ENCODE measurements at regions not wholly inside any gene's neighbourhood (a gene's known extent, or its start where the extent isn't known, plus 50 kb on each side); places are given as distances from the start of the nearest gene placed in this dataset.

DNA sequence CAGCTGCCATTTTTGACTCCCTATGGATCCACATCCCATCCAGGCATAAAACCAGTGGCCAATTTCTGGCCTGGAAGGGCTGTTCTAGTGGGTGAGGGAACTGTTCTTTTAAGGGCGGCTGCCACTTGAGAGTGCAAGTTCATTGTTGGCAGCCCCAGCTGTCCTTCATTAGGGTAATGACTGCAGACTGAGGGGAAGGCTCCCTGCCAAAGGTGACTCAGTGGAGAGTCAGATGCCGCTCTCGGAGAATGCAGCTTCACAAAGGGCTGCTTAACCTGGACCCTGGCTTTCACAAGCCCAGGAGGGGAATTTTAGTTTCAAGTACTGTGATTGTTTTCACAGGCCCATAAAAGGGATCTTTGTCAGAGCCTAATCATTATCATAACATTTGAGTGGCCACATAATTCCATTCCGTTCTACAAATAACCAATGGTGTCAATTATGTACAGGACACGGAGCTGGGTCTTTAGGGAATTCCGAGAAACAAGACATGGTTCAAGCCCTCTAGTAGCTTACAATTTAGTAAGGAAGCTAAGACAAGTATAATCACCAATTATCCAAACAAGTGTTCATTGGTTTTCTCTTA, 235.7 kb downstream of the CDCA7 start:
- H3K9me3 ChIP-seq (ENCODE audit: control insufficient read depth in 2 of 2, insufficient read depth in 1 of 2, low read depth in 1 of 2, low read length in 1 of 2) = peaks cover 0 to 6% of the 10 kb centered on the region in 2 donors
- no peaks in the 10 kb centered on the region for H3K4me1 ChIP-seq (ENCODE audit: control insufficient read depth in 2 of 2, insufficient read depth in 2 of 2, low read length in 1 of 2)
- WGBS, 2 donors = 38 to 54% methylated on average over 6 of the region's 6 CpGs
- no peak overlapping the region for H3K4me3 ChIP-seq (ENCODE audit: low read depth in 1 of 2, low read length in 2 of 2)
- peak overlapping the region; percentile 58 to 61 for H3K27ac ChIP-seq (ENCODE audit: low read depth in 2 of 2, low read length in 1 of 2)
- no peaks in the 10 kb centered on the region for H3K36me3 ChIP-seq (ENCODE audit: control insufficient read depth in 2 of 2, insufficient read depth in 2 of 2, low read length in 1 of 2)
- no peaks in the 10 kb centered on the region for H3K27me3 ChIP-seq (ENCODE audit: control insufficient read depth in 1 of 2, insufficient read depth in 2 of 2, low read length in 2 of 2)

DNA sequence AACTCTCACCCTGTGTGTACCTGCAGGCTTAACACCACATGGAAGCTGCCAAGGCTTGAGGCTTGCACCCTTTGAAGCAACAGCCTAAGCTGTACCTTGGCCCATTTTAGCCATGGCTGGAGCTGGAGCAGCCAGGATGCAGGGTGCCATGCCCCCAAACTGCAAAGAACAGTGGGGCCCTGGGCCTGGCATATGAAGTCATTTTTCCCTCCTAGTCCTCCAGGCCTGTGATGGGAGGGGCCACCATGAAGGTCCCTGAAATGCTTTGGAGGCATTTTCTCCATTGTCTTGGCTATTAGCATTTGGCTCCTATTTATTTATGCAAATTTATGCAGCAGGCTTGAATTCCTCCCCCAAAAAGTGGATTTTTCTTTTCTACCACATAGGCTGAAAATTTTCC, 238.4 kb downstream of the CDCA7 start:
- Histone ChIP-seq H3K36me3 (ENCODE audit: control insufficient read depth in 2 of 2, insufficient read depth in 2 of 2, low read length in 1 of 2) (no peaks in the 10 kb centered on the region), H3K4me1 (ENCODE audit: control insufficient read depth in 2 of 2, insufficient read depth in 2 of 2, low read length in 1 of 2) (no peaks in the 10 kb centered on the region)

DNA sequence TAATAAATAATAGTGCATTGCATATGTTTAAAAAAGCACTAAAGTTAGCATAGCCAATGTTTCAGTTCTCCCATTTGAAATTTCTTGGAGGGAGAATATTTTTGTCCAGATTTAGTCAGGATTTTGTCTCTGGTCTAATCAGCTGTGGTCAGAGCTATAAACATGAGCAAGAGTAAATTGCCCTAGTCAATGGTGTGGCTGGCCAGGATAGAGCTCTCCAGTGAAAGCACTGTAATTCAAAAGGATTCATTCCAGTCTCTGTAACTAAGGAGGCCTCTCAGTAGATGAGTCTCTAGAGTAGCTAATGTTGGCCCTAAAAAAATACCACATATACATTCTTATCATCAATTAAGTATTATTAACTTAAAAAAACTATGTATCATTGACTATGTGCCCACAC, 241.6 kb downstream of the CDCA7 start:
- H3K4me3 ChIP-seq (ENCODE audit: low read depth in 1 of 2, low read length in 2 of 2) = no peak overlapping the region
- H3K9me3 ChIP-seq (ENCODE audit: control insufficient read depth in 2 of 2, insufficient read depth in 1 of 2, low read depth in 1 of 2, low read length in 1 of 2) = peaks cover 0 to 6% of the 10 kb centered on the region in 2 donors
- H3K27ac ChIP-seq (ENCODE audit: low read depth in 2 of 2, low read length in 1 of 2) = no peak overlapping the region
- H3K36me3 ChIP-seq (ENCODE audit: control insufficient read depth in 2 of 2, insufficient read depth in 2 of 2, low read length in 1 of 2) = no peaks in the 10 kb centered on the region
- no peaks in the 10 kb centered on the region for H3K27me3 ChIP-seq (ENCODE audit: control insufficient read depth in 1 of 2, insufficient read depth in 2 of 2, low read length in 2 of 2)
- H3K4me1 ChIP-seq (ENCODE audit: control insufficient read depth in 2 of 2, insufficient read depth in 2 of 2, low read length in 1 of 2) = no peaks in the 10 kb centered on the region

More for the DNA sequence above, 238.4 kb downstream of the CDCA7 start:
- H3K4me3 ChIP-seq (ENCODE audit: low read depth in 1 of 2, low read length in 2 of 2) = no peak overlapping the region
- no peak overlapping the region for H3K27ac ChIP-seq (ENCODE audit: low read depth in 2 of 2, low read length in 1 of 2)
- H3K9me3 ChIP-seq (ENCODE audit: control insufficient read depth in 2 of 2, insufficient read depth in 1 of 2, low read depth in 1 of 2, low read length in 1 of 2) = peaks cover 0 to 6% of the 10 kb centered on the region in 2 donors
- no peaks in the 10 kb centered on the region for H3K27me3 ChIP-seq (ENCODE audit: control insufficient read depth in 1 of 2, insufficient read depth in 2 of 2, low read length in 2 of 2)

DNA sequence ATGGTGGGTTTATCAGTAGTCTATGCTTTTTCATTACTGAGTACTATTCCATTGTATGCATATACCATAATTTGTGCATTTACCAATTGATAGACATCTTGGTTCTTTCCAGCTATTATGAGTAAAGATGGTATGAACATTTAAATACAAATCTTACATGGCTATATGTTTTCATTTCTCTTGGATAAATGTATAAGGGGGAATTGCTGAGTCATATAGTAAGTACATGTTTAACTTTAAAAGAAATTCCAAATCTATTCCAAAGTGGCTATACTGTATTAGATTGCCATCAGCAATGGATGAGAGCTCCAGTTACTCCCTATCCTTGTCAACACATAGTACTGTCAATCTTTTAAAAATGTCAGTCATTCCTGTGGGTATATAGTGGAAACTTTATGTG, 243.9 kb downstream of the CDCA7 start:
- H3K4me3 ChIP-seq (ENCODE audit: low read depth in 1 of 2, low read length in 2 of 2) = no peak overlapping the region
- no peaks in the 10 kb centered on the region for H3K27me3 ChIP-seq (ENCODE audit: control insufficient read depth in 1 of 2, insufficient read depth in 2 of 2, low read length in 2 of 2)
- H3K4me1 ChIP-seq (ENCODE audit: control insufficient read depth in 2 of 2, insufficient read depth in 2 of 2, low read length in 1 of 2) = no peaks in the 10 kb centered on the region
- H3K9me3 ChIP-seq (ENCODE audit: control insufficient read depth in 2 of 2, insufficient read depth in 1 of 2, low read depth in 1 of 2, low read length in 1 of 2) = no peaks in the 10 kb centered on the region
- H3K36me3 ChIP-seq (ENCODE audit: control insufficient read depth in 2 of 2, insufficient read depth in 2 of 2, low read length in 1 of 2) = no peaks in the 10 kb centered on the region
- no peak overlapping the region for H3K27ac ChIP-seq (ENCODE audit: low read depth in 2 of 2, low read length in 1 of 2)

DNA sequence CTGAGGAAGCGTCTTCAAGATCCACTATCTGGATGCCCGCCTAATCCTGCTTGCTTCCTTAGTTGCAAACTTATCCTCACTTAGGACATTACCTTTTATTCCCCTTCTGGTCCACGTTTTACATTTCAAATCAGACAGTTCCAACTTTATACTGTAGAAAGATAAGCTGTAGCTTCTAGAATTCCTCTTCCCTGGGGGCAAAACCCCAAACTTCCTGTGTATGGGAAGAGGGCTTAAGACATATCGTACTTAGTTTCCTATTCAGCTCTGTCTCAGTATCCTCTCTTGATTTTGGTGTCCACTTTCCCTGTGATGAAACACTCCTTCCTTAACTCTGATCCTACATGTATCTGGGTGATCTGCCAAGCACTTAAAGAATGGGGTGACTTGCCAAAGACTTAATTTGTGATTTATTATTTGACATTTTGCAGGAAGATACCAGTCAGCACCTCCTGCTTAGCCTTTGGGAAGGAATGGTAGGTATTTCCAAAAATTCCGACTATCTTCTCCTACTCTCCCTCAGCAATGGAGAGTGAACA, 245.2 kb downstream of the CDCA7 start:
- 59 to 70% methylated on average over 5 of the region's 5 CpGs for WGBS, 2 donors
- no peaks in the 10 kb centered on the region for H3K36me3 ChIP-seq (ENCODE audit: control insufficient read depth in 2 of 2, insufficient read depth in 2 of 2, low read length in 1 of 2)
- no peak overlapping the region for H3K27ac ChIP-seq (ENCODE audit: low read depth in 2 of 2, low read length in 1 of 2)
- no peaks in the 10 kb centered on the region for H3K4me1 ChIP-seq (ENCODE audit: control insufficient read depth in 2 of 2, insufficient read depth in 2 of 2, low read length in 1 of 2)
- H3K9me3 ChIP-seq (ENCODE audit: control insufficient read depth in 2 of 2, insufficient read depth in 1 of 2, low read depth in 1 of 2, low read length in 1 of 2) = no peaks in the 10 kb centered on the region
- H3K4me3 ChIP-seq (ENCODE audit: low read depth in 1 of 2, low read length in 2 of 2) = no peak overlapping the region
- H3K27me3 ChIP-seq (ENCODE audit: control insufficient read depth in 1 of 2, insufficient read depth in 2 of 2, low read length in 2 of 2) = no peaks in the 10 kb centered on the region

DNA sequence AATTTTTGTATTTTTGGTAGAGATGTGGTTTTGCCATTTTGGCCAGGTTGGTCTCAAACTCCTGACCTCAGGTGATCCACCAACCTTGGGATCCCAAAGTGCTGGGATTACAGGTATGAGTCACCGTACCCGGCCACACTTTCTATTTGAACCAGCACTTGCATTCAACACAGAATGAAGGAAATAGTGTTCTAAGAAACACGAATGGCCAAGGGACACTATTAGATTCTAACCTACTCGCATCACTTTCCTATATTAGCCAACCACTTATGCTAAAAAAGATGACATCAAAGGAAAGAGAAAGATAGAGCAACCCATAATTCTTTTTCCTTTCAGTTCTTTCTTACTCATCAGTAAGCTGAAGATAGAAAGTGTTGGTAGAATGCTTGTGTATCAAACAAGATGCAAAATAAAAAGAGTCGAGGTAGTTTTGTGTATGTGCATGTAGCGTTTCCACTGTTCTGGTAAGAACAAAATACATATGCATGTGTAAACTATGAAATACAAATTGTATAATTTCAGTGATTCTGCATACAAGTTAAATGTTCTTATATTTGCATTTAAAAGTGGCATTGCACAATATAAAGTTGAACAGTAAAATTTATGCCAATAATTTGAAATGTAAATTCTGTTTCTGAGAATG, 247.6 kb downstream of the CDCA7 start:
- WGBS, 2 donors = 85 to 87% methylated on average over 6 of the region's 6 CpGs
- no peaks in the 10 kb centered on the region for H3K36me3 ChIP-seq (ENCODE audit: control insufficient read depth in 2 of 2, insufficient read depth in 2 of 2, low read length in 1 of 2)
- no peaks in the 10 kb centered on the region for H3K9me3 ChIP-seq (ENCODE audit: control insufficient read depth in 2 of 2, insufficient read depth in 1 of 2, low read depth in 1 of 2, low read length in 1 of 2)
- H3K27me3 ChIP-seq (ENCODE audit: control insufficient read depth in 1 of 2, insufficient read depth in 2 of 2, low read length in 2 of 2) = no peaks in the 10 kb centered on the region
- H3K4me3 ChIP-seq (ENCODE audit: low read depth in 1 of 2, low read length in 2 of 2) = no peak overlapping the region
- no peak overlapping the region for H3K27ac ChIP-seq (ENCODE audit: low read depth in 2 of 2, low read length in 1 of 2)
- H3K4me1 ChIP-seq (ENCODE audit: control insufficient read depth in 2 of 2, insufficient read depth in 2 of 2, low read length in 1 of 2) = no peaks in the 10 kb centered on the region

DNA sequence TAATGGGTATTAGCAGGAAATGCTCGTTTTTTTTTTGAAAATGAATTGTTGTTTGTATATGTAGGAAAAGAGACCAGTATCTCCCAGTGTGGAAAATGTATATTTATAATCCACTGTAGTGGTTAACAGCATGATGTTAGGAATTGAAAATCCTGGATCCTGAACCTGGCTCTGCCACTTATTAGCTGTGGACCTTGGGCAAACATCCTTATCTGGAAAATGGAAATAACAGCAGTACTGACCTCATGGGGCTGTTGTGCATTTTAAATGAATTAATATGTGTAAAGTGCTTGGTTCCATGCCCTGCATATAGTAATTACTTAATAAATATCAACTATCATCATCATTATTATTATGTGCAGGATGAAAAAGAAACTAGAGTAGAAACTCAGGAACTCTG, 251.3 kb downstream of the CDCA7 start:
- no peaks in the 10 kb centered on the region for H3K27me3 ChIP-seq (ENCODE audit: control insufficient read depth in 1 of 2, insufficient read depth in 2 of 2, low read length in 2 of 2)
- H3K36me3 ChIP-seq (ENCODE audit: control insufficient read depth in 2 of 2, insufficient read depth in 2 of 2, low read length in 1 of 2) = no peaks in the 10 kb centered on the region
- H3K27ac ChIP-seq (ENCODE audit: low read depth in 2 of 2, low read length in 1 of 2) = no peak overlapping the region
- WGBS, 2 donors = 0 to 17% methylated on average over 1 of the region's 1 CpG
- no peaks in the 10 kb centered on the region for H3K4me1 ChIP-seq (ENCODE audit: control insufficient read depth in 2 of 2, insufficient read depth in 2 of 2, low read length in 1 of 2)
- H3K4me3 ChIP-seq (ENCODE audit: low read depth in 1 of 2, low read length in 2 of 2) = no peak overlapping the region
- H3K9me3 ChIP-seq (ENCODE audit: control insufficient read depth in 2 of 2, insufficient read depth in 1 of 2, low read depth in 1 of 2, low read length in 1 of 2) = no peaks in the 10 kb centered on the region

DNA sequence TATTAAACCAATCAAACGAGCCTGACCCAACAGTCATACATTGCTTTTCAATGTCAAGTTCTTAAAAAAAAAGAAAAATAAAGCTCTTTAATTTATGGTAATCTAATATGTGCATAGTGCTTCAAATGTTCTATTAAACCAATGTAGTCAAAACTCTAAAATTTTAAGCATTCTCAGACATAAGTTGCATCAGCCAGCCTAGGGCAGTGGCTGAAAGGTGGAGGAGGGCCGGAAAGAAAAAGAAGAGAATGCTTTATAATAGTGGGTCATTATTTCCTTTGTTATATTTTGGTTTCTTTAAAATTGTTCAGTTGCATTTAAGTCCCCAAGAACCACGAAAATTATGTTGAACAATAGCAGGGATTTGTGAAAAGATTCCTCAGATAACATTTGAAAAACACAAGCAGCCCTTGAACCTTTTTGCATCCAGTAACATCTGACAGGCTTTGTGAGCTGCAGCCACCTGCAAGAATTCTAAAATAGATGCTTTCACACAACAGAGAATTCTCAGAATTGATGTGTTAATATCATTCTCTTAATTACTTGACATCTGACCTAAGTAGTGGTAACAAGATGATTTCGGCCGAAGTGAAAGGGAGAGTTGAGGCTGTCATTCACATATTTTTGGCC, 252.1 kb downstream of the CDCA7 start:
- Histone ChIP-seq H3K4me3 (ENCODE audit: low read depth in 1 of 2, low read length in 2 of 2) (no peak overlapping the region), H3K9me3 (ENCODE audit: control insufficient read depth in 2 of 2, insufficient read depth in 1 of 2, low read depth in 1 of 2, low read length in 1 of 2) (no peaks in the 10 kb centered on the region), H3K36me3 (ENCODE audit: control insufficient read depth in 2 of 2, insufficient read depth in 2 of 2, low read length in 1 of 2) (no peaks in the 10 kb centered on the region), H3K27ac (ENCODE audit: low read depth in 2 of 2, low read length in 1 of 2) (no peak overlapping the region), H3K27me3 (ENCODE audit: control insufficient read depth in 1 of 2, insufficient read depth in 2 of 2, low read length in 2 of 2) (no peaks in the 10 kb centered on the region), H3K4me1 (ENCODE audit: control insufficient read depth in 2 of 2, insufficient read depth in 2 of 2, low read length in 1 of 2) (peaks cover 0 to under 1% of the 10 kb centered on the region in 2 donors)
- 76 to 77% methylated on average over 5 of the region's 5 CpGs for WGBS, 2 donors

DNA sequence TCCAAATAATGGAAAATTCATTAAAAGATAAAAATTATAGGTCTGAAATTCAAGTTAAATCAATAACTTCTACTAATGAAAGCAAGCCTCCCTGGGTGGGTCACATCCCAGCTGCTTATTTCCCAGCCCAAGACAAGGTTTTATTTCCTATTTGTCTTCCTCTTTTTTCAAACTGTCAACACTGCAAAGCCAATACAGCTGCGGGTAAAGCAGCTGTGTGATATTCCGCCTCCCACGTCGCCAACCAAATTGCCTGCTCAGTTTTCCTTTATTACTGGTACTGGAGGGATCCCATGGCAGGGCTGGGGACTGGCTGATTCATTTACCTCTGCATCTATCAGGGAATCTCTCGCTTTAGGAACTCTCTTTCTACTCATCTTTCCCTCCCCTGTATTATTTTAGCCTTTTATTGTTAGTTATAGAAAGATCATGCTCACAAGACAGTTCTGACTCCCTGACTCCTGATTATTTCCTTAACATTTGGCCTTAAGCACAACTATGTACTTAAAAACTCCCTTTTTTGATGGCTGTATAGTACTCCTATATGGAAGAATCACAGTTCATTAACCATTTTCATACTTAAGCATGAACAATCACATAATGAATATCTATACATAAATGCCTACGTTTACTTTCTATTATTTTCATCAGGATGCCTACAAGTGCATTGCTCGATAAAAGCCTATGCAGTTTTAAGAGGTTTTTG, 253.1 kb downstream of the CDCA7 start:
- H3K4me3 ChIP-seq (ENCODE audit: low read depth in 1 of 2, low read length in 2 of 2) = no peak overlapping the region
- H3K36me3 ChIP-seq (ENCODE audit: control insufficient read depth in 2 of 2, insufficient read depth in 2 of 2, low read length in 1 of 2) = no peaks in the 10 kb centered on the region
- H3K4me1 ChIP-seq (ENCODE audit: control insufficient read depth in 2 of 2, insufficient read depth in 2 of 2, low read length in 1 of 2) = peaks cover 0 to 2% of the 10 kb centered on the region in 2 donors
- H3K27me3 ChIP-seq (ENCODE audit: control insufficient read depth in 1 of 2, insufficient read depth in 2 of 2, low read length in 2 of 2) = no peaks in the 10 kb centered on the region
- H3K27ac ChIP-seq (ENCODE audit: low read depth in 2 of 2, low read length in 1 of 2) = no peak overlapping the region
- H3K9me3 ChIP-seq (ENCODE audit: control insufficient read depth in 2 of 2, insufficient read depth in 1 of 2, low read depth in 1 of 2, low read length in 1 of 2) = no peaks in the 10 kb centered on the region
- WGBS, 2 donors = 60% methylated on average over 7 of the region's 7 CpGs
